Activated T-cell treated with anti-CD3 and anti-CD28 coated beads, Interleukin-2, amount 50 U/mL, for 4 hours (primary cell): ENCODE measurements at regions not wholly inside any gene's neighbourhood (a gene's known extent, or its start where the extent isn't known, plus 50 kb on each side); places are given as distances from the start of the nearest gene placed in this dataset.
"Not testable (repeated sequence)": the region's sequence is repeated elsewhere in the genome, so short reads cannot be mapped to it uniquely, and the experiment has no call there.

Source experiments
- ATAC-seq, 2 donors: fragments of 200-7000 bp; cut with Tn5 transposase; one replicate each; pipeline ENCODE4 v1.10.0; 2021
- DNase-seq: peaks from one replicate; pipeline ENCODE4 v3.0.0-alpha.2; 2020
- H3K27me3 Mint-ChIP-seq: one replicate; pipeline ENCODE4 v1.8.0; 2021; ENCODE audit warnings: low read depth, mixed read lengths
- H3K36me3 Mint-ChIP-seq: one replicate; pipeline ENCODE4 v1.8.0; 2022; ENCODE audit warnings: mixed read lengths; ENCODE audit not compliant: insufficient read depth
- H3K4me1 Mint-ChIP-seq: one replicate; pipeline ENCODE4 v1.8.0; 2021; ENCODE audit warnings: low read depth, mixed read lengths
- H3K4me3 Mint-ChIP-seq: one replicate; pipeline ENCODE4 v1.8.0; 2021; ENCODE audit warnings: mild to moderate bottlenecking, moderate library complexity, mixed read lengths
- H3K9me3 Mint-ChIP-seq: one replicate; pipeline ENCODE4 v1.8.0; 2021; ENCODE audit warnings: mixed read lengths

- peak in 1 of 2 donors; percentile 80 for ATAC-seq
- no peak for DNase-seq
- Mint-ChIP-seq H3K4me1 (peaks cover 17% of the 10 kb centered on the region), H3K36me3 (no peaks in the 10 kb centered on the region), H3K9me3 (no peaks in the 10 kb centered on the region), H3K27me3 (peaks cover 2% of the 10 kb centered on the region), H3K4me3 (no peak overlapping the region)
Observed at GRCh38 chr10:4250587-4250887, 465.5 kb upstream of the KLF6 start.

- Mint-ChIP-seq H3K27me3 (peaks cover 2% of the 10 kb centered on the region), H3K9me3 (no peaks in the 10 kb centered on the region), H3K4me1 (peaks cover 17% of the 10 kb centered on the region), H3K4me3 (no peak overlapping the region), H3K36me3 (no peaks in the 10 kb centered on the region)
- ATAC-seq = no peak
- DNase-seq = no peak
Observed at GRCh38 chr10:4249841-4250586, 465.0 kb upstream of the KLF6 start.

GRCh38 chr10:4247379-4247778 lies 462.4 kb upstream of the KLF6 start:
- H3K9me3 Mint-ChIP-seq = no peaks in the 10 kb centered on the region
- ATAC-seq (no peak), DNase-seq (no peak)
- H3K4me3 Mint-ChIP-seq = peak overlapping the region; percentile 14
- H3K36me3 Mint-ChIP-seq = no peaks in the 10 kb centered on the region
- no peaks in the 10 kb centered on the region for H3K27me3 Mint-ChIP-seq
- peaks cover 30% of the 10 kb centered on the region for H3K4me1 Mint-ChIP-seq

- Mint-ChIP-seq H3K4me3 (peak overlapping the region; percentile 14), H3K4me1 (peaks cover 34% of the 10 kb centered on the region)
Observed at GRCh38 chr10:4246881-4247358, 461.9 kb upstream of the KLF6 start.

GRCh38 chr10:4243651-4244050 lies 458.6 kb upstream of the KLF6 start:
- no peak overlapping the region for H3K4me3 Mint-ChIP-seq
- H3K9me3 Mint-ChIP-seq = no peaks in the 10 kb centered on the region
- peak; percentile 91 for ATAC-seq
- DNase-seq = no peak
- no peaks in the 10 kb centered on the region for H3K27me3 Mint-ChIP-seq
- no peaks in the 10 kb centered on the region for H3K36me3 Mint-ChIP-seq
- peaks cover 35% of the 10 kb centered on the region for H3K4me1 Mint-ChIP-seq

More at GRCh38 chr10:4246881-4247358, 461.9 kb upstream of the KLF6 start:
- DNase-seq = no peak
- peak; percentile 43 to 60 for ATAC-seq
- no peaks in the 10 kb centered on the region for H3K9me3 Mint-ChIP-seq
- H3K36me3 Mint-ChIP-seq = no peaks in the 10 kb centered on the region
- no peaks in the 10 kb centered on the region for H3K27me3 Mint-ChIP-seq

- H3K4me1 Mint-ChIP-seq = peaks cover 35% of the 10 kb centered on the region
- H3K36me3 Mint-ChIP-seq = no peaks in the 10 kb centered on the region
- H3K27me3 Mint-ChIP-seq = no peaks in the 10 kb centered on the region
- no peaks in the 10 kb centered on the region for H3K9me3 Mint-ChIP-seq
- ATAC-seq (no peak), DNase-seq (no peak)
- no peak overlapping the region for H3K4me3 Mint-ChIP-seq
Observed at GRCh38 chr10:4243169-4243568, 458.2 kb upstream of the KLF6 start.

GRCh38 chr10:4242561-4243035 lies 457.6 kb upstream of the KLF6 start:
- ATAC-seq (no peak), DNase-seq (no peak)
- Mint-ChIP-seq H3K9me3 (no peaks in the 10 kb centered on the region), H3K4me3 (no peak overlapping the region), H3K4me1 (peaks cover 35% of the 10 kb centered on the region), H3K27me3 (no peaks in the 10 kb centered on the region), H3K36me3 (no peaks in the 10 kb centered on the region)

- Mint-ChIP-seq H3K9me3 (no peaks in the 10 kb centered on the region), H3K27me3 (no peaks in the 10 kb centered on the region), H3K4me1 (peaks cover 29% of the 10 kb centered on the region)
Observed at GRCh38 chr10:4241724-4242345, 456.8 kb upstream of the KLF6 start.

GRCh38 chr10:4240608-4241197 lies 455.7 kb upstream of the KLF6 start:
- no peak for DNase-seq
- H3K9me3 Mint-ChIP-seq = no peaks in the 10 kb centered on the region
- ATAC-seq = no peak
- no peaks in the 10 kb centered on the region for H3K27me3 Mint-ChIP-seq
- H3K36me3 Mint-ChIP-seq = no peaks in the 10 kb centered on the region
- H3K4me1 Mint-ChIP-seq = peaks cover 19% of the 10 kb centered on the region
- H3K4me3 Mint-ChIP-seq = no peak overlapping the region

More at GRCh38 chr10:4241724-4242345, 456.8 kb upstream of the KLF6 start:
- H3K4me3 Mint-ChIP-seq = no peak overlapping the region
- DNase-seq (no peak), ATAC-seq (no peak)
- H3K36me3 Mint-ChIP-seq = no peaks in the 10 kb centered on the region

GRCh38 chr10:4239186-4239585 lies 454.2 kb upstream of the KLF6 start:
- ATAC-seq (no peak), DNase-seq (no peak)
- no peaks in the 10 kb centered on the region for H3K36me3 Mint-ChIP-seq
- H3K9me3 Mint-ChIP-seq = no peaks in the 10 kb centered on the region
- H3K4me3 Mint-ChIP-seq = no peak overlapping the region
- H3K4me1 Mint-ChIP-seq = peaks cover 27% of the 10 kb centered on the region
- no peaks in the 10 kb centered on the region for H3K27me3 Mint-ChIP-seq

- H3K27me3 Mint-ChIP-seq, ATAC-seq, DNase-seq, H3K36me3 Mint-ChIP-seq, H3K9me3 Mint-ChIP-seq, H3K4me3 Mint-ChIP-seq: not testable (repeated sequence)
- peaks cover 11% of the 10 kb centered on the region for H3K4me1 Mint-ChIP-seq
Observed at GRCh38 chr10:4236905-4237304, 451.9 kb upstream of the KLF6 start.

GRCh38 chr10:4234661-4235060 lies 449.7 kb upstream of the KLF6 start:
- Mint-ChIP-seq H3K36me3 (no peaks in the 10 kb centered on the region), H3K9me3 (no peaks in the 10 kb centered on the region), H3K4me3 (no peak overlapping the region)

GRCh38 chr10:4231439-4231838 lies 446.4 kb upstream of the KLF6 start:
- ATAC-seq = no peak
- DNase-seq = no peak
- Mint-ChIP-seq H3K36me3 (no peaks in the 10 kb centered on the region), H3K4me1 (peaks cover 10% of the 10 kb centered on the region), H3K9me3 (no peaks in the 10 kb centered on the region), H3K4me3 (no peak overlapping the region), H3K27me3 (no peaks in the 10 kb centered on the region)

More at GRCh38 chr10:4234661-4235060, 449.7 kb upstream of the KLF6 start:
- DNase-seq (peak; percentile 25), ATAC-seq (peak; percentile 62 to 94)
- peaks cover 10% of the 10 kb centered on the region for H3K4me1 Mint-ChIP-seq
- no peaks in the 10 kb centered on the region for H3K27me3 Mint-ChIP-seq

GRCh38 chr10:4230036-4230435 lies 445.0 kb upstream of the KLF6 start:
- no peak for DNase-seq
- H3K36me3 Mint-ChIP-seq = no peaks in the 10 kb centered on the region
- H3K9me3 Mint-ChIP-seq = no peaks in the 10 kb centered on the region
- H3K4me1 Mint-ChIP-seq = peaks cover 6% of the 10 kb centered on the region
- no peak for ATAC-seq
- H3K4me3 Mint-ChIP-seq = no peak overlapping the region
- no peaks in the 10 kb centered on the region for H3K27me3 Mint-ChIP-seq

- DNase-seq (no peak), ATAC-seq (no peak)
- no peaks in the 10 kb centered on the region for H3K9me3 Mint-ChIP-seq
- H3K4me3 Mint-ChIP-seq = no peak overlapping the region
- no peaks in the 10 kb centered on the region for H3K36me3 Mint-ChIP-seq
- H3K4me1 Mint-ChIP-seq = peaks cover 2% of the 10 kb centered on the region
- H3K27me3 Mint-ChIP-seq = no peaks in the 10 kb centered on the region
Observed at GRCh38 chr10:4229106-4229505, 444.1 kb upstream of the KLF6 start.
